HepG2 (cell line): ENCODE measurements at regions not wholly inside any gene's neighbourhood (a gene's known extent, or its start where the extent isn't known, plus 50 kb on each side); places are given as distances from the start of the nearest gene placed in this dataset.

ENCODE experiments used
- ATAC-seq: fragments of 200-7000 bp; cut with Tn5 transposase; 3 replicates; pipeline ENCODE4 v1.9.1; 2020; ENCODE audit warnings: mild to moderate bottlenecking, moderate library complexity
- BruUV-seq: library from RNA; stranded (reverse); fragments of 400-500 nt; replicated peaks from 2 replicates; lab custom pipeline; 2021; lab: Mats Ljungman, UMichigan
- CTCF ChIA-PET: fragments of 300-600 bp; formaldehyde crosslinking; extraction: SDS; loops from one replicate; lab custom pipeline; 2021; ENCODE audit warnings: low total read pairs, inconsistent platforms, low intra/inter-chr PET ratio; lab: Yijun Ruan, JAX
- POLR2A ChIA-PET: fragments of 350-600 bp; sonication (Branson Sonifier 250); formaldehyde crosslinking; loops from one replicate; lab custom pipeline; 2020; ENCODE audit warnings: antibody characterized with exemption, inconsistent platforms; lab: Yijun Ruan, JAX
- DNase-seq: peaks from one replicate; pipeline ENCODE4 v3.0.0-alpha.2; 2015; ENCODE audit warnings: low spot score
- FAIRE-seq: peaks from 3 replicates; lab custom pipeline; 2011; peaks lifted over from hg19 to GRCh38; lab: Jason Lieb, UNC
- H2AFZ ChIP-seq: one replicate; pipeline ENCODE4 v1.6.1; 2011; ENCODE audit warnings: low read length, inconsistent platforms
- H3K27ac ChIP-seq: fragments of 300-600 bp; 3 replicates; pipeline ENCODE4 v1.8.0; 2011; ENCODE audit warnings: mixed run types, mild to moderate bottlenecking, mixed read lengths, low read length, inconsistent platforms; ENCODE audit not compliant: insufficient read depth; ENCODE audit errors: extremely low read length
- H3K27me3 ChIP-seq, 2 experiments: fragments of 200-600 bp in 1 of 2; 2 replicates in 1 of 2; 3 replicates in 1 of 2; pipeline versions ENCODE4 v1.6.0 to v1.8.0; 2011; ENCODE audit warnings: low read length in 2 of 2, mild to moderate bottlenecking in 2 of 2, moderate library complexity in 2 of 2, inconsistent platforms in 1 of 2; ENCODE audit not compliant: insufficient read depth in 2 of 2, control insufficient read depth in 1 of 2
- H3K36me3 ChIP-seq, 2 experiments: fragments of 200-600 bp in 1 of 2; replicated peaks in 1 of 2; 2 replicates in 1 of 2; 3 replicates in 1 of 2; pipeline versions ENCODE4 v1.5.1 to v1.8.0; 2011; ENCODE audit warnings: low read length in 2 of 2, inconsistent platforms in 1 of 2; ENCODE audit not compliant: insufficient read depth in 2 of 2, control insufficient read depth in 1 of 2
- H3K4me1 ChIP-seq: 2 replicates; pipeline ENCODE4 v1.5.1; 2012; ENCODE audit warnings: low read length, inconsistent platforms; ENCODE audit not compliant: insufficient read depth
- H3K4me2 ChIP-seq: 2 replicates; pipeline ENCODE4 v1.6.0; 2011; ENCODE audit warnings: low read depth, low read length, inconsistent platforms
- H3K4me3 ChIP-seq, 3 experiments: fragments of 200-600 bp in 1 of 3; sonication (generic), shearing (Covaris generic) in 1 of 3; replicated peaks in 1 of 3; 2 replicates each; pipeline ENCODE4 v1.5.1; 2011 to 2016; ENCODE audit warnings: low read length in 3 of 3, inconsistent platforms in 2 of 3, low read depth in 2 of 3, mild to moderate bottlenecking in 2 of 3, control low read depth in 1 of 3, mixed read lengths in 1 of 3; ENCODE audit not compliant: insufficient read depth in 1 of 3
- H3K79me2 ChIP-seq: one replicate; pipeline ENCODE4 v1.6.1; 2011; ENCODE audit warnings: low read length, inconsistent platforms; ENCODE audit not compliant: insufficient read depth
- H3K9ac ChIP-seq: 2 replicates; pipeline ENCODE4 v1.6.0; 2011; ENCODE audit warnings: mild to moderate bottlenecking, low read depth, low read length, inconsistent platforms; ENCODE audit not compliant: insufficient read depth
- H3K9me3 ChIP-seq: 2 replicates; pipeline ENCODE4 v1.5.1; 2012; ENCODE audit warnings: mild to moderate bottlenecking, low read length
- H4K20me1 ChIP-seq: 2 replicates; pipeline ENCODE4 v1.6.0; 2011; ENCODE audit warnings: inconsistent platforms, mild to moderate bottlenecking, low read length, moderate library complexity; ENCODE audit not compliant: insufficient read depth
- BORCS8-MEF2B ChIP-seq: sonication (generic); formaldehyde crosslinking; IDR thresholded peaks from 2 replicates; pipeline ENCODE4 v1.8.0; 2022; ENCODE audit warnings: mild to moderate bottlenecking, missing genetic modification reagents
- GZF1 ChIP-seq: sonication (generic); formaldehyde crosslinking; IDR thresholded peaks from 2 replicates; pipeline ENCODE4 v1.5.1; 2020; ENCODE audit warnings: mild to moderate bottlenecking, missing genetic modification reagents
- MTA3 ChIP-seq: sonication (generic); formaldehyde crosslinking; IDR thresholded peaks from 2 replicates; pipeline ENCODE4 v1.4.0; 2020; ENCODE audit warnings: missing genetic modification reagents
- PCBP1 ChIP-seq: fragments of 200-400 bp; formaldehyde crosslinking; IDR thresholded peaks from 2 replicates; pipeline ENCODE4 v1.6.1; 2017; ENCODE audit warnings: mild to moderate bottlenecking, low read depth, low read length, borderline replicate concordance
- ZNF629 ChIP-seq: sonication (generic); formaldehyde crosslinking; conservative IDR thresholded peaks from 2 replicates; pipeline ENCODE4 v1.5.0; 2020; ENCODE audit warnings: missing genetic modification reagents
- WGBS: methylation state at CpG from one replicate; pipeline ENCODE4 v1.1.6; 2017; ENCODE audit warnings: low lambda C conversion rate; 5-methylcytosine and 5-hydroxymethylcytosine counted together
- in situ Hi-C: cut with HindIII; loops from 2 replicates; pipeline ENCODE4 v1.10.0; 2017; ENCODE audit warnings: low pct_unique_long_range_greater_than_20kb; ENCODE audit not compliant: extremely low pct_ligation_motif_present
- intact Hi-C: fragments of 100-400 bp; cut with micrococcal nuclease; formaldehyde crosslinking; loops from one replicate; pipeline ENCODE4 v1.10.0; 2022; ENCODE audit not compliant: unreplicated experiment
- TF ChIP-seq, protein P1 (sequence below): sonication (generic); formaldehyde crosslinking; conservative IDR thresholded peaks from 2 replicates; pipeline ENCODE4 v1.4.0; 2020; ENCODE audit warnings: missing genetic modification reagents
- TF ChIP-seq, protein P2 (sequence below): sonication (generic); formaldehyde crosslinking; IDR thresholded peaks from 2 replicates; pipeline ENCODE4 v1.5.0; 2020; ENCODE audit warnings: missing genetic modification reagents

DNA sequence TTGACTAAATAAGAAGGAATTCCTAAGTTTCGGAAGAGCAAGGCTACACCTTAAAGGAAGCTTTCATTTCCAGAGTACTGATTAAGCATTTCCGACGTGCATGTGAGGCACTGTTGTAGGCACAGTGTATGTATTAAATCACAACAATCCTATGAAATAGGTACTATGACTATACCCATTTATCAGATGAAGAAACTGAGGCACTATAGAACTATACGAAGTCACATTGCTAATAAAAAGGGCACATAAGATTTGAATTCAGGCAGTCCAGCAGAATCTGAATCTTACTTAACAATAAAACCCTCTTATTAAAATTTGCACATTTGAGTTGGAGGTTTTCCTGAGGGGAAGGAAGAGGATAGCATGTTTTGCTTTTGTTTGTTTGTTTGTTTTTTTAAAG lies 243.5 kb upstream of the FANCL start:
- no peak for TF ChIP-seq BORCS8-MEF2B (CRISPR knock-in tag)
- peak; percentile 40 for TF ChIP-seq ZNF629 (CRISPR knock-in tag)
- TF ChIP-seq PCBP1 = no peak
- TF ChIP-seq MTA3 = no peak
- FAIRE-seq = no peak
- Histone ChIP-seq H2AFZ (no peak overlapping the region), H3K36me3 (no peaks in the 10 kb centered on the region), H3K27ac (no peak overlapping the region), H3K27me3 (no peaks in the 10 kb centered on the region), H3K4me1 (no peaks in the 10 kb centered on the region), H3K9ac (no peak overlapping the region), H3K9me3 (0 out of 2 replicates have a peak, but pooled peaks cover 6% of the 10 kb centered on the region), H4K20me1 (no peaks in the 10 kb centered on the region), H3K79me2 (no peaks in the 10 kb centered on the region), H3K4me3 (no peak overlapping the region), H3K4me2 (no peak overlapping the region)
- no peak for ATAC-seq
- intact Hi-C loops (no loop called here), in situ Hi-C loops (no loop called here)
- CTCF ChIA-PET = no interaction called here
- WGBS = 8% methylated on average over 4 of the region's 4 CpGs
- no TSS peak for BruUV-seq
- no peak for DNase-seq
- POLR2A ChIA-PET = no interaction called here

DNA sequence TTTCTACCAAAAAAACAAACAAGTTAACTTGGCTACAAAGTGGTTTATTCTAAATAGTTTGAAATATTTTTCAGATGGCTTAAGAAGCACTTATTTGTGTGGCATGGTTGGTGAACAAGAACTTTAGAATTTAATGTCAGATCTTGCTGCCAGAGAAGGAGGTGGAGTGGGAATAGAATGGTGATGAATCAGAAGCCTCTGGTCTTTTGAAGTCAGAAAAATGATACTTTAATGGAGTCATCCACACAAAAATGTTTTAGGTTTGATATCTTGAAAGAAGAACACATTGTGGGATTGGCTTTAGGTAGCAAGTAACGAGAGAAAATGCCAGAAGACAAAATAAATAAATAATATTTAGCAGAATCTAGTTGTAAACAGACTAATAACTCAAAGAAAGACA lies 243.1 kb upstream of the FANCL start:
- WGBS = 0% methylated on average over 1 of the region's 1 CpG
- no peak for FAIRE-seq
- Histone ChIP-seq H3K9me3 (0 out of 2 replicates have a peak, but pooled peaks cover 6% of the 10 kb centered on the region), H3K27ac (no peak overlapping the region), H3K36me3 (no peaks in the 10 kb centered on the region), H4K20me1 (no peaks in the 10 kb centered on the region), H3K9ac (no peak overlapping the region), H3K4me3 (no peak overlapping the region), H3K4me2 (no peak overlapping the region), H2AFZ (no peak overlapping the region), H3K4me1 (no peaks in the 10 kb centered on the region), H3K27me3 (no peaks in the 10 kb centered on the region), H3K79me2 (no peaks in the 10 kb centered on the region)
- no TSS peak for BruUV-seq
- intact Hi-C loops = no loop called here
- ChIA-PET CTCF (no interaction called here), POLR2A (no interaction called here)
- in situ Hi-C loops = no loop called here
- DNase-seq = no peak
- no peak for ATAC-seq
- TF ChIP-seq, protein P1, sequence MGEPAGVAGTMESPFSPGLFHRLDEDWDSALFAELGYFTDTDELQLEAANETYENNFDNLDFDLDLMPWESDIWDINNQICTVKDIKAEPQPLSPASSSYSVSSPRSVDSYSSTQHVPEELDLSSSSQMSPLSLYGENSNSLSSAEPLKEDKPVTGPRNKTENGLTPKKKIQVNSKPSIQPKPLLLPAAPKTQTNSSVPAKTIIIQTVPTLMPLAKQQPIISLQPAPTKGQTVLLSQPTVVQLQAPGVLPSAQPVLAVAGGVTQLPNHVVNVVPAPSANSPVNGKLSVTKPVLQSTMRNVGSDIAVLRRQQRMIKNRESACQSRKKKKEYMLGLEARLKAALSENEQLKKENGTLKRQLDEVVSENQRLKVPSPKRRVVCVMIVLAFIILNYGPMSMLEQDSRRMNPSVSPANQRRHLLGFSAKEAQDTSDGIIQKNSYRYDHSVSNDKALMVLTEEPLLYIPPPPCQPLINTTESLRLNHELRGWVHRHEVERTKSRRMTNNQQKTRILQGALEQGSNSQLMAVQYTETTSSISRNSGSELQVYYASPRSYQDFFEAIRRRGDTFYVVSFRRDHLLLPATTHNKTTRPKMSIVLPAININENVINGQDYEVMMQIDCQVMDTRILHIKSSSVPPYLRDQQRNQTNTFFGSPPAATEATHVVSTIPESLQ = no peak
- no peak for TF ChIP-seq GZF1
- TF ChIP-seq, protein P2, sequence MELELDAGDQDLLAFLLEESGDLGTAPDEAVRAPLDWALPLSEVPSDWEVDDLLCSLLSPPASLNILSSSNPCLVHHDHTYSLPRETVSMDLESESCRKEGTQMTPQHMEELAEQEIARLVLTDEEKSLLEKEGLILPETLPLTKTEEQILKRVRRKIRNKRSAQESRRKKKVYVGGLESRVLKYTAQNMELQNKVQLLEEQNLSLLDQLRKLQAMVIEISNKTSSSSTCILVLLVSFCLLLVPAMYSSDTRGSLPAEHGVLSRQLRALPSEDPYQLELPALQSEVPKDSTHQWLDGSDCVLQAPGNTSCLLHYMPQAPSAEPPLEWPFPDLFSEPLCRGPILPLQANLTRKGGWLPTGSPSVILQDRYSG (CRISPR knock-in tag) = no peak
